ENCODE measurements at regions not wholly inside any gene's neighbourhood (a gene's known extent, or its start where the extent isn't known, plus 50 kb on each side); places are given as distances from the start of the nearest gene placed in this dataset.

GRCh38 chr18:25001803-25002202, 350.2 kb downstream of the ZNF521 start:
- Histone ChIP-seq H3K9me3 (ENCODE audit: low read length) (peaks cover 20% of the 10 kb centered on the region), H2AFZ (ENCODE audit: low read length) (peak overlapping the region; percentile 63; the same call in 1 of the 2 replicates), H3K27ac (ENCODE audit: low read depth, low read length, poor library complexity, severe bottlenecking) (no peak overlapping the region), H3K36me3 (ENCODE audit: insufficient read depth, low read length) (no peaks in the 10 kb centered on the region), H3K4me3 (ENCODE audit: low read depth, low read length, poor library complexity, severe bottlenecking) (no peak overlapping the region), H3K9me2 (ENCODE audit: insufficient read depth, low read length) (no peaks in the 10 kb centered on the region), H3K79me2 (ENCODE audit: insufficient read depth, low read depth, low read length) (no peaks in the 10 kb centered on the region), H4K20me1 (ENCODE audit: insufficient read depth, low read length) (no peaks in the 10 kb centered on the region), H3K4me1 (ENCODE audit: insufficient read depth, low read length, poor library complexity, severe bottlenecking) (peaks cover 20% of the 10 kb centered on the region), H3K4me2 (ENCODE audit: low read length) (0 out of 2 replicates have a peak overlapping the region, but pooled peaks have one; percentile 18)
- ChIA-PET POLR2A (interaction anchor here (0.7 to 1.1 kb wide), 7 partner anchors 11 to 161 kb away, joined by 3 to 5 read pairs (median 3); no protein-coding TSS in a partner anchor), CTCF (ENCODE audit: unreplicated experiment) (no interaction called here)
- intact Hi-C loops (cut with micrococcal nuclease; ENCODE audit: unreplicated experiment), result no loop called here
- DNase-seq (ENCODE audit: low spot score), result no peak
- BruUV-seq (replicated peaks), result no TSS peak
- TF ChIP-seq EZH2phosphoT487 (IDR thresholded peaks at IDR 0.05; ENCODE audit: borderline replicate concordance, low read depth, low read length), result no peak
- no peak for TF ChIP-seq CTCF (conservative IDR thresholded peaks at IDR 0.05; ENCODE audit: low read length)

DNA sequence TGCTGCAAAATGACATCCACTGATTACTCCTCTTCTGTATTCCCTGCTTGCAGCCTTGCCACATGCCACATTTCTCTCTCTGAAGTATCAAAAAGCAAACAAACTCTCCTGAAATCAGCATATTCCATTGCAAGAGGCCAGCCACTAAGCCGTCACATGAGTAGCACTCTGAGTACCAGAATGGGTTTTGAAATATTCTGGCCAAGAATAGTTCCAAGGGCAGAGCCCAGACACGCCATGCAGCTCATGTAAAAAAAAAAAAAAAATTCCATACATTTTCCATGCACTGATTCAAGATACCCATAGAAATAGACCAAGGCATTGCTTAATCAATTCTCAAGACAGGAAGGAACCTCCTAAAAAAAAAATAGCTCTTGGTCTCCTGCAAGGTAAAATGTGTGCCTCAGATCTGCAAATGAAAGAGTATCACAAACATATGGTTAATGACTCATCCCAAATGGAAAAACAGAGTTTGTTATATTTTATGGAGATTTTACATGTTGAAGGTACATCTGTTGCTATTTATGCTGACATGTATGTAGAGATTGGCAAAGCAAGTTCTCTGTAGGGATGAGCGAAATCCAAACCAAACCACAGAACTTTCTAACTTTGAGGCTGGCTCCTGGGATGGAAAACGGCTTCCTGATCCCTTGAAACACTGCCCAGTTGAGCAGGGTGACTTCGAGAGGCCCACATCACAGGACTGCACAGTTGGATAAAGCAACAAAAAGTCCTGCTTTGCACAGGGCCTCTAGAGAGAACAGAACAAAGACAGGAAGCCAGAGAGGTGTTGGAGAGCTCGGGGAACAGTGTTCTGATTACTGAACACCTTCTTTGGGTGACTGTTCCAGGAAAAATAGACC, 346.2 kb downstream of the ZNF521 start:
- Histone ChIP-seq H3K4me2 (ENCODE audit: low read length) (no peak overlapping the region), H3K27ac (ENCODE audit: low read depth, low read length, poor library complexity, severe bottlenecking) (no peak overlapping the region), H3K9me2 (ENCODE audit: insufficient read depth, low read length) (no peaks in the 10 kb centered on the region), H2AFZ (ENCODE audit: low read length) (peak overlapping the region; percentile 44; the same call in 1 of the 2 replicates), H3K79me2 (ENCODE audit: insufficient read depth, low read depth, low read length) (no peaks in the 10 kb centered on the region), H3K4me3 (ENCODE audit: low read depth, low read length, poor library complexity, severe bottlenecking) (no peak overlapping the region), H3K9me3 (ENCODE audit: low read length) (no peaks in the 10 kb centered on the region), H3K36me3 (ENCODE audit: insufficient read depth, low read length) (no peaks in the 10 kb centered on the region), H4K20me1 (ENCODE audit: insufficient read depth, low read length) (no peaks in the 10 kb centered on the region), H3K4me1 (ENCODE audit: insufficient read depth, low read length, poor library complexity, severe bottlenecking) (peaks cover 20% of the 10 kb centered on the region)
- CTCF ChIA-PET (ENCODE audit: unreplicated experiment), result no interaction called here
- DNase-seq (ENCODE audit: low spot score), result no peak
- TF ChIP-seq CTCF (conservative IDR thresholded peaks at IDR 0.05; ENCODE audit: low read length) (no peak), EZH2phosphoT487 (IDR thresholded peaks at IDR 0.05; ENCODE audit: borderline replicate concordance, low read depth, low read length) (no peak)
- no TSS peak for BruUV-seq (replicated peaks)
- intact Hi-C loops (cut with micrococcal nuclease; ENCODE audit: unreplicated experiment), result no loop called here
- POLR2A ChIA-PET, result interaction anchor here (0.6 to 0.7 kb wide), 4 partner anchors 30 to 973 kb away, joined by 3 read pairs; no protein-coding TSS in a partner anchor

All from OCI-LY7 (cell line).